WTC11 (cell line): ENCODE measurements at regions not wholly inside any gene's neighbourhood (a gene's known extent, or its start where the extent isn't known, plus 50 kb on each side); places are given as distances from the start of the nearest gene placed in this dataset.

Experiments
- ATAC-seq: fragments of 200-7000 bp; cut with Tn5 transposase; 2 replicates; pipeline ENCODE4 v1.10.0; 2021; ENCODE audit warnings: mild to moderate bottlenecking, moderate library complexity
- CTCF ChIA-PET: fragments of 300-600 bp; sonication (Branson Sonifier 250); formaldehyde crosslinking; loops from one replicate; lab custom pipeline; 2021; ENCODE audit warnings: antibody characterized with exemption; lab: Charles Lee
- POLR2A ChIA-PET: fragments of 350-600 bp; sonication (Branson Sonifier 250); formaldehyde crosslinking; loops from one replicate; lab custom pipeline; 2021; ENCODE audit warnings: antibody characterized with exemption; lab: Charles Lee
- DNase-seq: peaks from one replicate; pipeline ENCODE4 v3.0.0; 2021; ENCODE audit warnings: low spot score
- H3K27ac Mint-ChIP-seq: 2 replicates; pipeline ENCODE4 v1.8.0; 2021; ENCODE audit warnings: mixed read lengths
- H3K27me3 Mint-ChIP-seq: 2 replicates; pipeline ENCODE4 v1.8.0; 2021; ENCODE audit warnings: low read depth, mild to moderate bottlenecking, moderate library complexity, mixed read lengths
- H3K36me3 Mint-ChIP-seq: 2 replicates; pipeline ENCODE4 v1.8.0; 2021; ENCODE audit warnings: mixed read lengths
- H3K4me1 Mint-ChIP-seq: 2 replicates; pipeline ENCODE4 v1.8.0; 2022; ENCODE audit warnings: mixed read lengths
- H3K4me3 Mint-ChIP-seq: 2 replicates; pipeline ENCODE4 v1.8.0; 2021; ENCODE audit warnings: mild to moderate bottlenecking, moderate library complexity, mixed read lengths
- H3K9me3 Mint-ChIP-seq: 2 replicates; pipeline ENCODE4 v1.8.0; 2021; ENCODE audit warnings: mixed read lengths
- ELF4 ChIP-seq: sonication (generic); formaldehyde crosslinking; IDR thresholded peaks from 2 replicates; pipeline ENCODE4 v1.8.1; 2022; ENCODE audit warnings: low read depth, mild to moderate bottlenecking, moderate library complexity, missing genetic modification reagents
- FOXP1 ChIP-seq: sonication (generic); formaldehyde crosslinking; IDR thresholded peaks from 2 replicates; pipeline ENCODE4 v1.8.0; 2022; ENCODE audit warnings: missing genetic modification reagents, mild to moderate bottlenecking, moderate library complexity, borderline replicate concordance
- JUN ChIP-seq: sonication (generic); formaldehyde crosslinking; IDR thresholded peaks from 2 replicates; pipeline ENCODE4 v1.8.0; 2023; ENCODE audit warnings: mild to moderate bottlenecking, missing genetic modification reagents
- NFE2L1 ChIP-seq: sonication (generic); formaldehyde crosslinking; IDR thresholded peaks from 2 replicates; pipeline ENCODE4 v1.8.1; 2023; ENCODE audit warnings: missing genetic modification reagents
- NFYB ChIP-seq: sonication (generic); formaldehyde crosslinking; conservative IDR thresholded peaks from 2 replicates; pipeline ENCODE4 v1.8.0; 2022; ENCODE audit warnings: low read depth, missing genetic modification reagents
- NR2C2 ChIP-seq: sonication (generic); formaldehyde crosslinking; IDR thresholded peaks from 2 replicates; pipeline ENCODE4 v1.8.0; 2022; ENCODE audit warnings: mild to moderate bottlenecking, missing genetic modification reagents
- SMAD4 ChIP-seq: sonication (generic); formaldehyde crosslinking; IDR thresholded peaks from 2 replicates; pipeline ENCODE4 v1.8.0; 2022; ENCODE audit warnings: mild to moderate bottlenecking, missing genetic modification reagents
- TEAD4 ChIP-seq: sonication (generic); formaldehyde crosslinking; IDR thresholded peaks from 2 replicates; pipeline ENCODE4 v1.8.0; 2022; ENCODE audit warnings: mild to moderate bottlenecking, missing genetic modification reagents
- ZNF121 ChIP-seq: sonication (generic); formaldehyde crosslinking; IDR thresholded peaks from 2 replicates; pipeline ENCODE4 v1.8.0; 2023; ENCODE audit warnings: missing genetic modification reagents
- ZNF138 ChIP-seq: sonication (generic); formaldehyde crosslinking; conservative IDR thresholded peaks from 2 replicates; pipeline ENCODE4 v1.8.1; 2022; ENCODE audit warnings: mild to moderate bottlenecking, moderate library complexity, missing genetic modification reagents
- ZNF263 ChIP-seq: sonication (generic); formaldehyde crosslinking; IDR thresholded peaks from 2 replicates; pipeline ENCODE4 v1.8.1; 2022; ENCODE audit warnings: low read depth, mild to moderate bottlenecking, moderate library complexity, missing genetic modification reagents
- ZNF416 ChIP-seq: fragments of 250-450 bp; sonication (Bioruptor Pico); IDR thresholded peaks from 2 replicates; pipeline ENCODE4 v1.9.0; 2021; ENCODE audit warnings: mild to moderate bottlenecking, inconsistent platforms
- ZNF671 ChIP-seq: fragments of 250-450 bp; sonication (Bioruptor Pico); IDR thresholded peaks from 2 replicates; pipeline ENCODE4 v1.8.0; 2021; ENCODE audit warnings: mild to moderate bottlenecking
- TF ChIP-seq, protein P1 (sequence below): sonication (generic); formaldehyde crosslinking; IDR thresholded peaks from 2 replicates; pipeline ENCODE4 v1.8.0; 2023; ENCODE audit warnings: missing genetic modification reagents
- TF ChIP-seq, protein P2 (sequence below): sonication (generic); formaldehyde crosslinking; IDR thresholded peaks from 2 replicates; pipeline ENCODE4 v1.8.0; 2023; ENCODE audit warnings: missing genetic modification reagents, mild to moderate bottlenecking, borderline replicate concordance
- TF ChIP-seq, protein P3 (sequence below): sonication (generic); formaldehyde crosslinking; IDR thresholded peaks from 2 replicates; pipeline ENCODE4 v1.8.1; 2022; ENCODE audit warnings: mild to moderate bottlenecking, moderate library complexity, missing genetic modification reagents
- TF ChIP-seq, protein P4 (sequence below): sonication (generic); formaldehyde crosslinking; IDR thresholded peaks from 2 replicates; pipeline ENCODE4 v1.8.0; 2022; ENCODE audit warnings: mild to moderate bottlenecking, missing genetic modification reagents
- TF ChIP-seq, protein P5 (sequence below): sonication (generic); formaldehyde crosslinking; IDR thresholded peaks from 2 replicates; pipeline ENCODE4 v1.8.1; 2022; ENCODE audit warnings: mild to moderate bottlenecking, missing genetic modification reagents, moderate library complexity, borderline replicate concordance

DNA sequence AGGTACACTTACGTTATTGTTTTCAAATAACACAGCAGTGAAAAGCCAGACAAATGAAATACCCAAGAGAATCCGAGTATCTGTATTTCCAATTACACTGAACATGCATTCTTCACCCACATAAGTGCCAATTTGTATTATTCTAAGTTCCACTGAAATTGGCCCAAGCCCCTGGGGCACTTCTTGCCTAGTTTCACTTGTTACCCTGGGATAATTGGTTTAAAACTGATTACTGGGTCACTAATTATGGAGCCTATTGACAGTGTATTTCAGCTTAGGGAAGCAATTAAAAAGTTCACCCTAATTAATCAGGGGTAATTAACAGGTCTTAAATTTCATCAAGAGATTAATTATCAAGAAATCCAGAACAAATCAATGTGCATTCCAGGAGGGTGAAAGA is 60.5 kb upstream of the HS3ST2 start:
- Mint-ChIP-seq H3K4me1 (no peaks in the 10 kb centered on the region), H3K36me3 (no peaks in the 10 kb centered on the region), H3K27ac (no peak overlapping the region), H3K4me3 (no peak overlapping the region), H3K27me3 (peaks cover 3% of the 10 kb centered on the region; the same call in 1 of the 2 replicates), H3K9me3 (peaks cover 33% of the 10 kb centered on the region)
- ATAC-seq (no peak), DNase-seq (no peak)
- POLR2A ChIA-PET = no interaction called here
- CTCF ChIA-PET = no interaction called here
- TF ChIP-seq, protein P1, sequence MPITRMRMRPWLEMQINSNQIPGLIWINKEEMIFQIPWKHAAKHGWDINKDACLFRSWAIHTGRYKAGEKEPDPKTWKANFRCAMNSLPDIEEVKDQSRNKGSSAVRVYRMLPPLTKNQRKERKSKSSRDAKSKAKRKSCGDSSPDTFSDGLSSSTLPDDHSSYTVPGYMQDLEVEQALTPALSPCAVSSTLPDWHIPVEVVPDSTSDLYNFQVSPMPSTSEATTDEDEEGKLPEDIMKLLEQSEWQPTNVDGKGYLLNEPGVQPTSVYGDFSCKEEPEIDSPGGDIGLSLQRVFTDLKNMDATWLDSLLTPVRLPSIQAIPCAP (CRISPR knock-in tag) = no peak
- TF ChIP-seq ZNF671 (CRISPR knock-in tag) = no peak
- TF ChIP-seq, protein P2, sequence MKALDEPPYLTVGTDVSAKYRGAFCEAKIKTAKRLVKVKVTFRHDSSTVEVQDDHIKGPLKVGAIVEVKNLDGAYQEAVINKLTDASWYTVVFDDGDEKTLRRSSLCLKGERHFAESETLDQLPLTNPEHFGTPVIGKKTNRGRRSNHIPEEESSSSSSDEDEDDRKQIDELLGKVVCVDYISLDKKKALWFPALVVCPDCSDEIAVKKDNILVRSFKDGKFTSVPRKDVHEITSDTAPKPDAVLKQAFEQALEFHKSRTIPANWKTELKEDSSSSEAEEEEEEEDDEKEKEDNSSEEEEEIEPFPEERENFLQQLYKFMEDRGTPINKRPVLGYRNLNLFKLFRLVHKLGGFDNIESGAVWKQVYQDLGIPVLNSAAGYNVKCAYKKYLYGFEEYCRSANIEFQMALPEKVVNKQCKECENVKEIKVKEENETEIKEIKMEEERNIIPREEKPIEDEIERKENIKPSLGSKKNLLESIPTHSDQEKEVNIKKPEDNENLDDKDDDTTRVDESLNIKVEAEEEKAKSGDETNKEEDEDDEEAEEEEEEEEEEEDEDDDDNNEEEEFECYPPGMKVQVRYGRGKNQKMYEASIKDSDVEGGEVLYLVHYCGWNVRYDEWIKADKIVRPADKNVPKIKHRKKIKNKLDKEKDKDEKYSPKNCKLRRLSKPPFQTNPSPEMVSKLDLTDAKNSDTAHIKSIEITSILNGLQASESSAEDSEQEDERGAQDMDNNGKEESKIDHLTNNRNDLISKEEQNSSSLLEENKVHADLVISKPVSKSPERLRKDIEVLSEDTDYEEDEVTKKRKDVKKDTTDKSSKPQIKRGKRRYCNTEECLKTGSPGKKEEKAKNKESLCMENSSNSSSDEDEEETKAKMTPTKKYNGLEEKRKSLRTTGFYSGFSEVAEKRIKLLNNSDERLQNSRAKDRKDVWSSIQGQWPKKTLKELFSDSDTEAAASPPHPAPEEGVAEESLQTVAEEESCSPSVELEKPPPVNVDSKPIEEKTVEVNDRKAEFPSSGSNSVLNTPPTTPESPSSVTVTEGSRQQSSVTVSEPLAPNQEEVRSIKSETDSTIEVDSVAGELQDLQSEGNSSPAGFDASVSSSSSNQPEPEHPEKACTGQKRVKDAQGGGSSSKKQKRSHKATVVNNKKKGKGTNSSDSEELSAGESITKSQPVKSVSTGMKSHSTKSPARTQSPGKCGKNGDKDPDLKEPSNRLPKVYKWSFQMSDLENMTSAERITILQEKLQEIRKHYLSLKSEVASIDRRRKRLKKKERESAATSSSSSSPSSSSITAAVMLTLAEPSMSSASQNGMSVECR (CRISPR knock-in tag) = no peak
- TF ChIP-seq ZNF138 (CRISPR knock-in tag) = no peak
- TF ChIP-seq, protein P3, sequence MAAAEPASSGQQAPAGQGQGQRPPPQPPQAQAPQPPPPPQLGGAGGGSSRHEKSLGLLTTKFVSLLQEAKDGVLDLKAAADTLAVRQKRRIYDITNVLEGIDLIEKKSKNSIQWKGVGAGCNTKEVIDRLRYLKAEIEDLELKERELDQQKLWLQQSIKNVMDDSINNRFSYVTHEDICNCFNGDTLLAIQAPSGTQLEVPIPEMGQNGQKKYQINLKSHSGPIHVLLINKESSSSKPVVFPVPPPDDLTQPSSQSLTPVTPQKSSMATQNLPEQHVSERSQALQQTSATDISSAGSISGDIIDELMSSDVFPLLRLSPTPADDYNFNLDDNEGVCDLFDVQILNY = no peak
- TF ChIP-seq, protein P4, sequence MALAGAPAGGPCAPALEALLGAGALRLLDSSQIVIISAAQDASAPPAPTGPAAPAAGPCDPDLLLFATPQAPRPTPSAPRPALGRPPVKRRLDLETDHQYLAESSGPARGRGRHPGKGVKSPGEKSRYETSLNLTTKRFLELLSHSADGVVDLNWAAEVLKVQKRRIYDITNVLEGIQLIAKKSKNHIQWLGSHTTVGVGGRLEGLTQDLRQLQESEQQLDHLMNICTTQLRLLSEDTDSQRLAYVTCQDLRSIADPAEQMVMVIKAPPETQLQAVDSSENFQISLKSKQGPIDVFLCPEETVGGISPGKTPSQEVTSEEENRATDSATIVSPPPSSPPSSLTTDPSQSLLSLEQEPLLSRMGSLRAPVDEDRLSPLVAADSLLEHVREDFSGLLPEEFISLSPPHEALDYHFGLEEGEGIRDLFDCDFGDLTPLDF (CRISPR knock-in tag) = no peak
- TF ChIP-seq, protein P5, sequence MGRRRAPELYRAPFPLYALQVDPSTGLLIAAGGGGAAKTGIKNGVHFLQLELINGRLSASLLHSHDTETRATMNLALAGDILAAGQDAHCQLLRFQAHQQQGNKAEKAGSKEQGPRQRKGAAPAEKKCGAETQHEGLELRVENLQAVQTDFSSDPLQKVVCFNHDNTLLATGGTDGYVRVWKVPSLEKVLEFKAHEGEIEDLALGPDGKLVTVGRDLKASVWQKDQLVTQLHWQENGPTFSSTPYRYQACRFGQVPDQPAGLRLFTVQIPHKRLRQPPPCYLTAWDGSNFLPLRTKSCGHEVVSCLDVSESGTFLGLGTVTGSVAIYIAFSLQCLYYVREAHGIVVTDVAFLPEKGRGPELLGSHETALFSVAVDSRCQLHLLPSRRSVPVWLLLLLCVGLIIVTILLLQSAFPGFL (CRISPR knock-in tag) = no peak
- TF ChIP-seq TEAD4 = no peak
- TF ChIP-seq NR2C2 (CRISPR knock-in tag) = no peak
- no peak for TF ChIP-seq NFYB (CRISPR knock-in tag)

DNA sequence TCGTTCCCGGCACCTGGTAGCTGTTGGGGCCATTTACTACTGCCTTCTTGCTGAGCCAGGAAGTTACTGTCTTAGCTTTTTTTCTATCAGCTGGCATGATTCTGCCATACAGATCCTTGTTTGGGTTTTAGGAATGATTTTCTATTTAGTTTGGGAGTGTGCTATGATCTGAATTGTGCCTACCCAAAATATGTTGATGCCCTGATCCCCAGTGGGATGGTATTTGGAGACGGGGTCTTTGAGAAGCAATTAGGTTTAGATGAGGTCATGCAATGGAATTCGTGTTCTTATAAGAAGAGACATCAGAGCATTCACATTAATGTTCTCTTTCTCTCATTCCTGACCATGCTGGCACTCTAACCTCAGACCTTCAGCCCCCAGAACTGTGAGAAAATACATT is 59.4 kb upstream of the HS3ST2 start:
- no peak overlapping the region for H3K27ac Mint-ChIP-seq
- peaks cover 22% of the 10 kb centered on the region for H3K9me3 Mint-ChIP-seq
- ChIA-PET POLR2A (no interaction called here), CTCF (interaction anchor here (0.6 kb wide), 1 partner anchor 47 kb away, joined by 3 read pairs; no protein-coding TSS in a partner anchor)
- TF ChIP-seq ZNF416 (no peak), ELF4 (no peak)
- ATAC-seq (no peak), DNase-seq (no peak)
- no peaks in the 10 kb centered on the region for H3K36me3 Mint-ChIP-seq
- H3K4me3 Mint-ChIP-seq = no peak overlapping the region
- peaks cover 3% of the 10 kb centered on the region; the same call in 1 of the 2 replicates for H3K27me3 Mint-ChIP-seq
- no peaks in the 10 kb centered on the region for H3K4me1 Mint-ChIP-seq

DNA sequence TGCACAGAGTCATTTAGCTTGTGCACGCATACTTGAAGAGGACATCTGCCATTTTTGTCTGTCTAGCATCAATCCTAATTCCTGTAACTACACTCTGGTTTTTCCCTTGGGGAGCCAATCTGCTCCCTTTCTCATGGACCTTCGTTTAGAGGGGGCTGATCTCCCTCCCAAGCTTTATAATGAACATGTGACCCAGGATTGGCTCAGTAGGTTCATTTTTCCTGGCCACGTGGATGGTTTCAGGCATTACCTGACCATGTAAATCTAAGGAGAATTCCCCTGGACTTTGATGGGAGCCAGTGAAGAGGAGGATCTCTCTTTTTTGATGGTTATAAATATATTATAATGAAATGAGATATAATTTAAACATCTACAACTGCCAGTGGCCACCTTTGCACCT is 56.8 kb upstream of the HS3ST2 start:
- DNase-seq = no peak
- Mint-ChIP-seq H3K36me3 (no peaks in the 10 kb centered on the region), H3K4me1 (no peaks in the 10 kb centered on the region), H3K9me3 (peaks cover 7% of the 10 kb centered on the region), H3K4me3 (no peak overlapping the region), H3K27me3 (peaks cover 3% of the 10 kb centered on the region; the same call in 1 of the 2 replicates), H3K27ac (no peak overlapping the region)
- no peak for TF ChIP-seq JUN (CRISPR knock-in tag)
- no peak for TF ChIP-seq NFE2L1 (CRISPR knock-in tag)
- no peak for TF ChIP-seq FOXP1 (CRISPR knock-in tag)
- no peak for TF ChIP-seq ZNF121 (CRISPR knock-in tag)
- no peak for TF ChIP-seq SMAD4 (CRISPR knock-in tag)
- TF ChIP-seq ZNF263 (CRISPR knock-in tag) = no peak
- CTCF ChIA-PET = no interaction called here
- POLR2A ChIA-PET = no interaction called here
- ATAC-seq = no peak
